ENCODE measurements at regions not wholly inside any gene's neighbourhood (a gene's known extent, or its start where the extent isn't known, plus 50 kb on each side); places are given as distances from the start of the nearest gene placed in this dataset.

- DNase-seq (ENCODE audit: low read depth, low spot score), result no peak
Measured at GRCh38 chr3:187973977-187974870, 179.7 kb upstream of the LPP start.

DNA sequence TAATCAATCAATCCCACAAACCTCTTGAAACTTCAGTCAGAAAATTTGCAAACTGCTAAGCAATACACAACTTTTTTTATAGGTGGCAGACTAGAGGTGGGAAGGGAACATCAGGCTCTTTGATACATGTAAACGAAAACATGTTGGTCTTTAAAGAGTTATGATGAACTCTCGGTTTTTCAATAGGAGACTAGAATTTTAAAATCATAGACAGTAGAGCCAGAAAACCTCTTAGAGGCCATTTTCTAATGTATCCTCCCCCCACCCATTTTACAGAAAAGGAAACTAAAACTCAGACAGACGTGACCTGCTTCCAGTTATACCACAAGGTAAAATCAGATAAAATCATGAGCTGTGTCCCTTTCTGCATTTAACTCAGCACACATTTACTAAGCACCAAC, 179.1 kb upstream of the LPP start:
- DNase-seq (ENCODE audit: low read depth, low spot score), result no peak

- peak; percentile 78 for DNase-seq (ENCODE audit: low read depth, low spot score)
Measured at GRCh38 chr3:187975561-187976364, 178.2 kb upstream of the LPP start.

GRCh38 chr3:187976365-187976900, 177.5 kb upstream of the LPP start:
- no peak for DNase-seq (ENCODE audit: low read depth, low spot score)

- DNase-seq (ENCODE audit: low read depth, low spot score), result no peak
Measured at GRCh38 chr3:187977659-187978058, 176.3 kb upstream of the LPP start.

DNA sequence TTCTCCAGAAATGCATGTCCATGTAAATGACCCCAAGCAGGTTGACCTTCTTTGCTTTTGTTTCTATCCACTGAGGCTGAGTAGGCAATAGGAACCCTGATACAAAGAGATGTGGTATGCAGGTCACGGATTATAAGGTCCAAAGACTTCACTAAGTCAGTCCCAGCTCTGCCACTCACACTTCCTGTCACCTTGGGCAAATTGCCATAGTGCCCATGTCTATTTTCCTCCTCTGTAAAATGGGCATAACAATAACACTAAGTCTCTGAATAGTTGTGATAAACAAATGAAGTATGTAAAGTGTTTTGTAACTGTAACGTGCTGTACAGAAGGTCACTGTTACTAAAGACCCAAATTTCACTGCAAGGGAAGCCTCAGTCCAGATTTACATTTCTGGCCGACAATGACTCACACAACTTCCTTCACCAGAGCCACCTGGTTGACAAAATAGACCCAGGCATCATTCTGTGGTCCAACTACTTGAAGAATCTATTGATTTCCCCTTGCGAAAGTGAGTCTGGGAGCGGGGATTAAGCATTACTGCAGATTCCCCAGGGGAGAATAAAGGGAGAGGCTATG, 175.4 kb upstream of the LPP start:
- no peak for DNase-seq (ENCODE audit: low read depth, low spot score)

DNA sequence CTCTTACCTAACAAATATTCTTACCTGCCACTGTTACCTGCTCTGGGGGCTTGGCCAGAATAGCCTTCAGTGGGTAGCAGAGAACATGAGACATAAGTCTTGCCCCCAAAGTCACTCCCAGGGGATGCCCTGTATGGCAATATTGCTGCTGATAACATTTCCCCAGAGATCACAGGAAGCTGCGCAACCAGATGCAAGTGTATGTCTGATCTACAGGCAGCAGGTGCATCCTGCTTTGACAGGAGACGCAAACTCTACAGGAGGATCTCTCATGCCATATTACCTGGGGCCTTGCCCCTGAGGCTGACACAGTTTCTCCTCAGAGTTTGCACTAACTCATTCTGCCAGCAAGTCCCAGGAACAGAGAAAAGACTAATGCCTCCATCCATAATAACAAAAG, 174.4 kb upstream of the LPP start:
- no peak for DNase-seq (ENCODE audit: low read depth, low spot score)

GRCh38 chr3:187980861-187981260, 173.1 kb upstream of the LPP start:
- no peak for DNase-seq (ENCODE audit: low read depth, low spot score)

GRCh38 chr3:187982142-187982541, 171.8 kb upstream of the LPP start:
- no peak for DNase-seq (ENCODE audit: low read depth, low spot score)

DNA sequence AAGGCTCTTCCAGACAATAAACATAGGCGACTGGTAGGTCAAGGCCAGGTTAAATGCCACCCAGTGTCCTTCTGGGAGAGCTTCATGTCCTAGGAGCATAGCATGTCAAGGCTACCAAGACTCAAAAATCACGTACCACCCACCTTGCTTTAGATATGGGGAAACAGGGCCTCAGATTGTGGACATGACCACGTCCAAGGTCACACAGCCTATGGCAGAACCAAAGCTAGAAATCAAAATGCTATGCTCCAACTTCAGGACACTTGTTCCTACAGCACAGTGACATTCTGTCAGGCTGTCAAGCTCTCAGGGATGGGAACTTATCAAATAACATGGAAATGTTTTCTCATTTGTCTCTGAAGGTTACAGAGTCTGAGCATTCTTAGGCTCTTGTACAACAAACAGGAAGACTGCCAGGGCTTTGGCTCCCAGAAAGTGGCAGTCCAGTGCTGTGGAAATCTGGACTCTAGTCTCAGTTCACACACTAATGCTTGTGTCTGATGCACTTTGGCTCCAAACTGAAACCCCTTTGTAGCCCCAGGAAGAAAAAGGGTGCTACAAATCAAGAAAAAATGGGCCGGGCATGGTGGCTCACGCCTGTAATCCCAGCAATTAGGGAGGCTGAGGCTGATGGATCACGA, 170.4 kb upstream of the LPP start:
- no peak for DNase-seq (ENCODE audit: low read depth, low spot score)

DNA sequence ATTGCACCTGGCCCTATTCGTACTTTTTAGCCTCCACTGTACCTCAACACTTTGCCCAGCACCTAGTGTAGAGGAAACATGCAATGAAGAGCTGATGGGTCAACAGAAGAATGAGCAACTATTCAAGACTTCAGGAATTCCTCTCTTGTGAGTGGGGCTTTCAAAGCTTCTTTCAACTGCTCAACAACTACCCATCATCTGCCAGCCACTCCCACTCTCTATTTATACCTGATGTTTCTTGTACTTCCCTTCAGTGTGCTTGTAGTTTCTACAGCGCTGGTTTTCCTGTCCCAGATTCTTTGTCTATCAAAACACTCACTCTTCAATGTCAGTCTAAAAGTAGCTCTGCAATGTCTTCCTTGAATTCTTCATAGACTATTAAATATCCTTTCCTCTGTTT, 168.3 kb upstream of the LPP start:
- no peak for DNase-seq (ENCODE audit: low read depth, low spot score)

- no peak for DNase-seq (ENCODE audit: low read depth, low spot score)
Measured at GRCh38 chr3:187986514-187986934, 167.4 kb upstream of the LPP start.

- DNase-seq (ENCODE audit: low read depth, low spot score), result no peak
Measured at GRCh38 chr3:187987187-187987586, 166.8 kb upstream of the LPP start.

GRCh38 chr3:187987924-187988323, 166.0 kb upstream of the LPP start:
- DNase-seq (ENCODE audit: low read depth, low spot score), result no peak

DNA sequence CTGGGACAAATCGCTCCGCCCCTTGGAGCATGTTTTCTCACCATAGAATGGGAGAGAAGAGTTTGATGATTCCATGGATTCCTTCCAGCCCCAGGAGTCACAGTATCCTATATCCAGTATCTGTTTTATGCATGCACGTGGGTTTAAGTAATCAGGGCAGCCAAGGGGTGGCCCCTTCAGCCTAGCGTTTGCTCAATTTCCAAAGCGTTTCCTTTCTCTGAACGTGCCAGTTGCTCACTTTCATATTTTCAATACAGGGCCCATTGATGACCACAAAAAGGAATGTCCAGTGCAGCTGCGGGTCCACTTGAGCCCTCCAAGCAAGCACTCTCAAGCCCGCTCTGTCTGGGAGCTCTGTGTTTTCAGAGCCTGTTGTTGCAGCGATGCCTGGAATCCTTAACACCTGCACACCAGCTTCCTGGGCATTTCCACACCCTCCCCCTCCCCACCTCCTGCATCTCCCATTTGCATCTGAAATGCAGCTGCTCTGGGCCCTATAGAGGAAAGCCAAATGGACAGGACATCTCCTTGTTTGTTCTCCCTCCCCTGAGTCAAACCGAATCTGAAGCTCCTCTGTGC, 164.3 kb upstream of the LPP start:
- no peak for DNase-seq (ENCODE audit: low read depth, low spot score)

DNA sequence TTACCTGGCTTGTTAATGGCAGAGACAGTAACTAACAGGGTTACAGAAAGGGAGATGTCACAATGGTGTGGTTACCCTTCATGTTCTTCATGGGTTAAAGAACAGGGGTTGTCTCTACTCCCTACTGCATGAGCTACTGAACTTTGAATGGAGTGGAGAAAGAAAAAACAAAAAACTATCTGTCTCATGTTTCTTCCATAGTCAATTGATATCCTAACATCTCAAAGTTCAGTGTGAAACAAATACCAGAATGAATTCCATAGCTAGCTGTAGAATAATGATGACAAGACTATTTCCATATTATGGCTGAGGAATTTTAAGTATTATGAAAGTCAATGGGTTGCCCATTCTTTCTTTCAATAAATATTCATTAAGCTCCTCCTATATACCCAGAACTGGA, 161.3 kb upstream of the LPP start:
- DNase-seq (ENCODE audit: low read depth, low spot score), result no peak

- DNase-seq (ENCODE audit: low read depth, low spot score), result no peak
Measured at GRCh38 chr3:187994221-187995042, 159.5 kb upstream of the LPP start.

- no peak for DNase-seq (ENCODE audit: low read depth, low spot score)
Measured at GRCh38 chr3:187995043-187995400, 158.9 kb upstream of the LPP start.

DNA sequence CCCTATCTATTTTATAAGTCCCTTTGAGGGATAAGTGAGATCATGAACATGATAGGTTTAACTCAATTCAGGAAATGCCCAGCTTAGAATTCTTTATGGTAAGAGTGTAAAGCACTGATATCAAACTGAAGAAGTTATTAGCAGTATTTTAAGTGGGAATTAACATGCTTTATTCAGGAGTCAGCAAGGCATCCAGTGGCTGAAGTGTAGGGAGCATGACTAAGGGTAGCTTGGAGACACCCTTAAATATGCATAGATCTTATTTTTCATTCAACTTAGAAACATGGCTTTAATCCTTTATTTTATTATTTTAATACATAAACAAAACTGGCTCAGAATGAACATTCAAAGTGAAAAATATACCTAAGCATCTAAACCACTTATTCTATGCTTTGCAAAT, 158.3 kb upstream of the LPP start:
- DNase-seq (ENCODE audit: low read depth, low spot score), result no peak

GRCh38 chr3:187996609-187997008, 157.3 kb upstream of the LPP start:
- DNase-seq (ENCODE audit: low read depth, low spot score), result no peak

DNA sequence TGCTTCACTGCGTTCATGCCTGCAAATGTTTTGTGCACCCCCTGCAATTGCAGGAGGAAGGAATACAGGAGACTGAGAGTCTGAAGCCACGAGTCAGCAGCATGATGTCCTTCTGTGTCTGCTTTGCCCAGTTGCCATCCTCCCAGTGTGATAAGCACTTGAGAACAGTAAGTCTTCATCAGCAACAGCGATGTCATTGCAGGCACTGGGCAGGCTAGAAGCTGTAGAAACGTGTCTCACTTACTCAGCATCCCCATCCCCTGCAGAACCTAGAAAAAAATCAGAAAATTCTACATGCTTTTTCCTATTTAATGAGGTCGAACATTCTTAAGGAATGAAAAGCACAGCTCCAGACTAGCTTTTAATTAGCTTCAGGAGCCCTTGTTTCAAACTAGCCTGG, 156.5 kb upstream of the LPP start:
- no peak for DNase-seq (ENCODE audit: low read depth, low spot score)

Data from smooth muscle cell of the brain vasculature (primary cell).